Vagina (tissue), 2 donors: ENCODE measurements at regions not wholly inside any gene's neighbourhood (a gene's known extent, or its start where the extent isn't known, plus 50 kb on each side); places are given as distances from the start of the nearest gene placed in this dataset.

Source experiments
- DNase-seq, 2 donors: peaks; one replicate each; pipeline ENCODE4 v3.0.0-alpha.2; 2017; ENCODE audit errors: extremely low spot score in 2 of 2
- H3K27ac ChIP-seq: fragments of 200-600 bp; sonication (generic); one replicate; pipeline ENCODE4 v1.5.1; 2019
- H3K27me3 ChIP-seq: fragments of 200-600 bp; sonication (generic); one replicate; pipeline ENCODE4 v1.5.1; 2019
- H3K36me3 ChIP-seq, 2 donors: fragments of 200-600 bp; sonication (generic); one replicate each; pipeline ENCODE4 v1.5.1; 2017 to 2019
- H3K4me1 ChIP-seq: fragments of 200-600 bp; sonication (generic); one replicate; pipeline ENCODE4 v1.5.1; 2019
- H3K4me3 ChIP-seq, 2 donors: fragments of 200-600 bp; sonication (generic); 1 replicate in 1 of 2; 2 replicates in 1 of 2; pipeline ENCODE4 v1.5.1; 2016 to 2019
- H3K9me3 ChIP-seq: fragments of 200-600 bp; sonication (generic); one replicate; pipeline ENCODE4 v1.5.1; 2019
- CTCF ChIP-seq, 3 experiments: fragments of 450-650 bp in 2 of 3; fragments of 200-600 bp in 1 of 3; sonication (generic) in 1 of 3; IDR thresholded peaks; one replicate each; pipeline ENCODE4 v1.5.1; 2017 to 2019; ENCODE audit warnings: antibody characterized with exemption in 3 of 3, mild to moderate bottlenecking in 2 of 3, moderate library complexity in 2 of 3
- POLR2A ChIP-seq, 2 donors: fragments of 450-650 bp; IDR thresholded peaks; one replicate each; pipeline ENCODE4 v1.6.1; 2017; ENCODE audit warnings: antibody characterized with exemption in 2 of 2, mild to moderate bottlenecking in 2 of 2, moderate library complexity in 2 of 2
- POLR2AphosphoS5 ChIP-seq, 2 donors: sonication (generic); formaldehyde crosslinking; IDR thresholded peaks; one replicate each; pipeline ENCODE4 v1.9.0; 2017; ENCODE audit warnings: antibody characterized with exemption in 2 of 2, mild to moderate bottlenecking in 2 of 2, low read depth in 1 of 2; ENCODE audit not compliant: insufficient read depth in 1 of 2
- intact Hi-C: fragments of 100-400 bp; cut with DNase I; formaldehyde crosslinking; loops from one replicate; pipeline ENCODE4 v1.15.1; 2023

- no peaks in the 10 kb centered on the region for H3K4me1 ChIP-seq
- no peaks in the 10 kb centered on the region for H3K36me3 ChIP-seq
- H3K27ac ChIP-seq, result no peak overlapping the region
- intact Hi-C loops, result no loop called here
- H3K4me3 ChIP-seq, result no peak overlapping the region
- H3K9me3 ChIP-seq, result no peaks in the 10 kb centered on the region
- H3K27me3 ChIP-seq, result no peaks in the 10 kb centered on the region
- DNase-seq, result no peak
- no peak for TF ChIP-seq CTCF (IDR thresholded peaks at IDR 0.05)
- TF ChIP-seq POLR2A (IDR thresholded peaks at IDR 0.05), result no peak
- TF ChIP-seq POLR2AphosphoS5 (IDR thresholded peaks at IDR 0.05; ENCODE audit: insufficient read depth in 1 of 2, low read depth in 1 of 2), result no peak
These were observed 819.2 kb downstream of the LIG4 start for GRCh38 chr13:107395927-107396662.

GRCh38 chr13:107392205-107392604, 823.1 kb downstream of the LIG4 start:
- no peak for DNase-seq
- intact Hi-C loops, result no loop called here
- Histone ChIP-seq H3K4me1 (no peaks in the 10 kb centered on the region), H3K9me3 (no peaks in the 10 kb centered on the region), H3K36me3 (no peaks in the 10 kb centered on the region), H3K4me3 (no peak overlapping the region), H3K27me3 (no peaks in the 10 kb centered on the region), H3K27ac (no peak overlapping the region)
- TF ChIP-seq POLR2A (IDR thresholded peaks at IDR 0.05) (no peak), POLR2AphosphoS5 (IDR thresholded peaks at IDR 0.05; ENCODE audit: insufficient read depth in 1 of 2, low read depth in 1 of 2) (no peak), CTCF (IDR thresholded peaks at IDR 0.05) (no peak)

- TF ChIP-seq POLR2AphosphoS5 (IDR thresholded peaks at IDR 0.05; ENCODE audit: insufficient read depth in 1 of 2, low read depth in 1 of 2), result no peak
- no peak for TF ChIP-seq POLR2A (IDR thresholded peaks at IDR 0.05)
- TF ChIP-seq CTCF (IDR thresholded peaks at IDR 0.05), result no peak
- Histone ChIP-seq H3K27me3 (no peaks in the 10 kb centered on the region), H3K36me3 (no peaks in the 10 kb centered on the region), H3K4me3 (no peak overlapping the region), H3K9me3 (no peaks in the 10 kb centered on the region), H3K27ac (no peak overlapping the region), H3K4me1 (no peaks in the 10 kb centered on the region)
- intact Hi-C loops, result no loop called here
- no peak for DNase-seq
These were observed 819.6 kb upstream of the ARGLU1 start for GRCh38 chr13:107387525-107387924.

GRCh38 chr13:107379407-107380155, 811.6 kb upstream of the ARGLU1 start:
- DNase-seq, result no peak
- TF ChIP-seq POLR2AphosphoS5 (IDR thresholded peaks at IDR 0.05; ENCODE audit: insufficient read depth in 1 of 2, low read depth in 1 of 2), result no peak
- no peak for TF ChIP-seq POLR2A (IDR thresholded peaks at IDR 0.05)
- no peak for TF ChIP-seq CTCF (IDR thresholded peaks at IDR 0.05)
- Histone ChIP-seq H3K36me3 (no peaks in the 10 kb centered on the region), H3K4me3 (no peak overlapping the region), H3K27ac (no peak overlapping the region), H3K9me3 (no peaks in the 10 kb centered on the region), H3K4me1 (no peaks in the 10 kb centered on the region), H3K27me3 (no peaks in the 10 kb centered on the region)
- intact Hi-C loops, result no loop called here
